Nephron progenitor cell (in vitro differentiated cells): ENCODE measurements at regions not wholly inside any gene's neighbourhood (a gene's known extent, or its start where the extent isn't known, plus 50 kb on each side); places are given as distances from the start of the nearest gene placed in this dataset.

Source experiments
- DNase-seq: peaks from one replicate; pipeline ENCODE4 v3.0.0; 2021
- H3K27ac Mint-ChIP-seq: 2 replicates; pipeline ENCODE4 v1.8.0; 2021; ENCODE audit warnings: mild to moderate bottlenecking, moderate library complexity, mixed read lengths
- H3K27me3 Mint-ChIP-seq: 2 replicates; pipeline ENCODE4 v1.8.0; 2021; ENCODE audit warnings: mild to moderate bottlenecking, low read depth, mixed read lengths; ENCODE audit not compliant: poor library complexity
- H3K36me3 Mint-ChIP-seq: 2 replicates; pipeline ENCODE4 v1.8.0; 2021; ENCODE audit warnings: low read depth, mixed read lengths
- H3K4me1 Mint-ChIP-seq: 2 replicates; pipeline ENCODE4 v1.8.0; 2021; ENCODE audit warnings: mixed read lengths
- H3K4me3 Mint-ChIP-seq: 2 replicates; pipeline ENCODE4 v1.8.0; 2021; ENCODE audit warnings: mild to moderate bottlenecking, moderate library complexity, mixed read lengths
- H3K9me3 Mint-ChIP-seq: 2 replicates; pipeline ENCODE4 v1.8.0; 2021; ENCODE audit warnings: mild to moderate bottlenecking, moderate library complexity, mixed read lengths
- TF ChIP-seq, protein P1 (sequence below): fragments of 200-600 bp; sonication (generic); IDR thresholded peaks from 2 replicates; pipeline ENCODE4 v1.5.0; 2021; ENCODE audit warnings: antibody characterized with exemption

DNA sequence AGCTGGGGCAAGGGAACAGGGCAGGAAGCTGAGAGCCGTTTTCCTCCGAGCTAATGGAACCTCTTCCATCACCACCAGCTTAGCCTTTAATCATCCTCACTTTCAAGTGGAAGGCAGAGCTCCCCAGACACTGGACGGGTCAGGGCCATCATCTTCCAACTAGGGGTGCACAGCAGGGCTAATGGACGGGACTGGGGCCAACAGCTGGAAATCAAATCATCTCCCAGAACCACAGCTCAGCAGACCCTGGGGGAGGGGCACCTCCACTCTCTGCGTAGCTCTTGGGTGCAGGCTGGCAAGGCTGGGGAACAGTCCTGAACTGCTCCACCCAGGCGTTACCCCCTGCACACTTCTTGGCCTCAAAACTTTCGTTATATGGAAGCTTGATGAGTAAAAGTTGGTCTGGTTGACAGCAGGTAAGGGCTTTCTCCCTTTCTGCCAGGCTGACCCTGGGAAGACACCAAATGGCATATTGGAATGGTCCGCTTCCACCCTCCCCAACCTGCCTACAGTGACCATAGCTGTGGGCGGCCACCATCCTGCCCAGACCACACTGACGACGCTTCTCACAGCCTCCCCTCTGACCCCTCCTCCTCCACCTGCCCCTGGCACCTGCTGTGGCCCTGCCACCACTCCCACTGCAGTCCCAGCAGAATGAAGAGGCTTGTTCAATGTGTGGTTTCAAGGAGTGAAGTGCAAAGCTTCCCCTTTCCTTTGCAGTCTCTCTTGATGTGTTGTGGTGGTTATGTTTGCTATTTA is 51.7 kb upstream of the RET start:
- H3K27me3 Mint-ChIP-seq = peaks cover 91% of the 10 kb centered on the region
- TF ChIP-seq, protein P1, sequence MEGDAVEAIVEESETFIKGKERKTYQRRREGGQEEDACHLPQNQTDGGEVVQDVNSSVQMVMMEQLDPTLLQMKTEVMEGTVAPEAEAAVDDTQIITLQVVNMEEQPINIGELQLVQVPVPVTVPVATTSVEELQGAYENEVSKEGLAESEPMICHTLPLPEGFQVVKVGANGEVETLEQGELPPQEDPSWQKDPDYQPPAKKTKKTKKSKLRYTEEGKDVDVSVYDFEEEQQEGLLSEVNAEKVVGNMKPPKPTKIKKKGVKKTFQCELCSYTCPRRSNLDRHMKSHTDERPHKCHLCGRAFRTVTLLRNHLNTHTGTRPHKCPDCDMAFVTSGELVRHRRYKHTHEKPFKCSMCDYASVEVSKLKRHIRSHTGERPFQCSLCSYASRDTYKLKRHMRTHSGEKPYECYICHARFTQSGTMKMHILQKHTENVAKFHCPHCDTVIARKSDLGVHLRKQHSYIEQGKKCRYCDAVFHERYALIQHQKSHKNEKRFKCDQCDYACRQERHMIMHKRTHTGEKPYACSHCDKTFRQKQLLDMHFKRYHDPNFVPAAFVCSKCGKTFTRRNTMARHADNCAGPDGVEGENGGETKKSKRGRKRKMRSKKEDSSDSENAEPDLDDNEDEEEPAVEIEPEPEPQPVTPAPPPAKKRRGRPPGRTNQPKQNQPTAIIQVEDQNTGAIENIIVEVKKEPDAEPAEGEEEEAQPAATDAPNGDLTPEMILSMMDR = no peak

DNA sequence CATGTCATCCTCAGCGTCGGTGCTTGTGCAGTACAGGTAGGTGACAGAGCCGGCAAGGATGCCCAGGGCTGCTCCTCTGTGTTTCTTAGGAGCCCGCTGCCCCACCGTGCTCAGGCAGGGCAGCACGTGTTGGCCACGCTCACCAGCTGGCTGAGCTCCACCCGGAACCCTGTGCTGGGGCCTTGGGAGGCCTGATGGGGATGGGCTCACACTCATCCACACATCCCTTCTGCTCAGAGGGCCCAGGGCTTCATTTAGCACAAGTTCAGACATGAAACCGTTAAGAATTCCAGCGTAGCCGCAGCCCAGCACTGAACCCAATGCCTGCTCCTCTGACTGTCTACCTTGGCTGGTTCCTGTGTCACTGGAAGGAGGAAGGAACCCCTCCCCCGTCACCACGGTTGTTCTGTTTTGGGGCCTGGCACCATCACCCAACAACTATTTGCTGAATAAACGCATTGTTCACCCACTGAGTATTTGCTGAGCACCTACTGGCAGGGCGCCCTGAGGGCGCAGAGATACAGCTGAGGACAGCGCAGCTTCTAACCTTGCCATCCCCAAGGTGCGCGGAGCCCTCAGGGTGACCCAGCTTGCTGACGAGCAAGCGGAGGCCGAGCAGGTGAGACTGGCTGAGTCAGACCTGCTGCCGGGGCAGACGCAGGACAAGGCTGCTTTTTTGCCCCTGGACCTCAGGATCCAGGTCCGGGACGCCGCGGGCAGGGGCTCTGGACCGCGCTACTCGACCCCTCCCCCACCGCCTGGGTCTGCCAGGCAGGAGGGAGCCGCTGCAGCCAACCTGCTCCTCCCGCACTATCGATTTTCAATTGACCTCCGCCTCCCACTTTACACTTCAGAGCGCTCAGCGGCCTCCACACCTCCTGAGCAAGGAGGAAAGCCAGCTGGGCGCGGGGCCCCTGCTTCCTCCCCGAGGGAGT is 50.6 kb upstream of the RET start:
- TF ChIP-seq, protein P1 = no peak
- H3K4me3 Mint-ChIP-seq = peak overlapping the region; percentile 76

More for the DNA sequence above, 51.7 kb upstream of the RET start:
- no peak overlapping the region for H3K27ac Mint-ChIP-seq
- DNase-seq = no peak
- H3K36me3 Mint-ChIP-seq = no peaks in the 10 kb centered on the region
- peaks cover 4% of the 10 kb centered on the region for H3K9me3 Mint-ChIP-seq
- H3K4me1 Mint-ChIP-seq = peaks cover 34% of the 10 kb centered on the region
- H3K4me3 Mint-ChIP-seq = no peak overlapping the region

More for the DNA sequence above, 50.6 kb upstream of the RET start:
- H3K27ac Mint-ChIP-seq = no peak overlapping the region
- peaks cover 14% of the 10 kb centered on the region for H3K9me3 Mint-ChIP-seq
- H3K27me3 Mint-ChIP-seq = peaks cover 86% of the 10 kb centered on the region
- no peaks in the 10 kb centered on the region for H3K36me3 Mint-ChIP-seq
- peaks cover 34% of the 10 kb centered on the region for H3K4me1 Mint-ChIP-seq
- peak; percentile 74 for DNase-seq
